HG03103 (cell line): ENCODE measurements at regions not wholly inside any gene's neighbourhood (a gene's known extent, or its start where the extent isn't known, plus 50 kb on each side); places are given as distances from the start of the nearest gene placed in this dataset.

ENCODE experiments used
- ATAC-seq: cut with Tn5 transposase; IDR thresholded peaks from one replicate; pipeline ENCODE4 v1.9.1; 2021; ENCODE audit warnings: low read depth; ENCODE audit not compliant: unreplicated experiment

- ATAC-seq = no peak
Measured at GRCh38 chr2:128790541-128791001, 471.9 kb upstream of the HS6ST1 start.

- ATAC-seq = no peak
Measured at GRCh38 chr2:128791120-128791984, 472.7 kb upstream of the HS6ST1 start.

GRCh38 chr2:128791985-128792320 is 473.3 kb upstream of the HS6ST1 start:
- ATAC-seq = no peak

- no peak for ATAC-seq
Measured at GRCh38 chr2:128792476-128793054, 473.9 kb upstream of the HS6ST1 start.

- ATAC-seq = no peak
Measured at GRCh38 chr2:128793404-128793803, 474.7 kb upstream of the HS6ST1 start.

- no peak for ATAC-seq
Measured at GRCh38 chr2:128794285-128794684, 475.6 kb upstream of the HS6ST1 start.

GRCh38 chr2:128796321-128796720 is 477.7 kb upstream of the HS6ST1 start:
- ATAC-seq = no peak

GRCh38 chr2:128797092-128797491 is 478.4 kb upstream of the HS6ST1 start:
- ATAC-seq = no peak

- ATAC-seq = peak; percentile 36
Measured at GRCh38 chr2:128797533-128797932, 478.9 kb upstream of the HS6ST1 start.

- ATAC-seq = peak; percentile 80
Measured at GRCh38 chr2:128797937-128798336, 479.3 kb upstream of the HS6ST1 start.

- ATAC-seq = no peak
Measured at GRCh38 chr2:128798502-128799283, 480.0 kb upstream of the HS6ST1 start.

GRCh38 chr2:128799284-128799552 is 480.6 kb upstream of the HS6ST1 start:
- no peak for ATAC-seq

- no peak for ATAC-seq
Measured at GRCh38 chr2:128799730-128800129, 481.1 kb upstream of the HS6ST1 start.

GRCh38 chr2:128801576-128801975 is 482.9 kb upstream of the HS6ST1 start:
- no peak for ATAC-seq

GRCh38 chr2:128803222-128803621 is 484.6 kb upstream of the HS6ST1 start:
- no peak for ATAC-seq

- ATAC-seq = no peak
Measured at GRCh38 chr2:128805237-128805636, 486.6 kb upstream of the HS6ST1 start.

- ATAC-seq = no peak
Measured at GRCh38 chr2:128805918-128806317, 487.2 kb upstream of the HS6ST1 start.

GRCh38 chr2:128807317-128807716 is 488.6 kb upstream of the HS6ST1 start:
- no peak for ATAC-seq

GRCh38 chr2:128808462-128809258 is 490.0 kb upstream of the HS6ST1 start:
- ATAC-seq = no peak

GRCh38 chr2:128809259-128809636 is 490.6 kb upstream of the HS6ST1 start:
- ATAC-seq = no peak

GRCh38 chr2:128809880-128810279 is 491.2 kb upstream of the HS6ST1 start:
- ATAC-seq = no peak
